ENCODE measurements at regions not wholly inside any gene's neighbourhood (a gene's known extent, or its start where the extent isn't known, plus 50 kb on each side); places are given as distances from the start of the nearest gene placed in this dataset.

DNA sequence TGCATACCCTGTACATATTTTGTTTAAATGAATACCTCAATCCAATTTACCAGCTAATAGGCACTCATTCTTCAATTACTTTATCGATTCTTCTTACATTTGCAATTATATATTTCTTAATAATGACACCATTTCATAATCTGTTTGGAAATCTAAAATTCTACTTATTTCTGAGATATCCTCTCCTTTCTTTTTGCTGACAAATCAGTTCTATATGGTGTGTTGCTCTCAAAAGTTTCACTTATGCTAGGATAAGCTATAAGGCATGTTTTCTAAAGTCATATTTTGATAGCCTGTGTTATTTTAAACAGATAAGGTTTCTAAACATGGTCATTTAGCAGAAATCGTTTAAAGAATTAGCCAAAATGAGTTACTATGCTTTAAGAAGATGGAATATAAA is 140.6 kb upstream of the GJE1 start:
- TF ChIP-seq, protein P1, sequence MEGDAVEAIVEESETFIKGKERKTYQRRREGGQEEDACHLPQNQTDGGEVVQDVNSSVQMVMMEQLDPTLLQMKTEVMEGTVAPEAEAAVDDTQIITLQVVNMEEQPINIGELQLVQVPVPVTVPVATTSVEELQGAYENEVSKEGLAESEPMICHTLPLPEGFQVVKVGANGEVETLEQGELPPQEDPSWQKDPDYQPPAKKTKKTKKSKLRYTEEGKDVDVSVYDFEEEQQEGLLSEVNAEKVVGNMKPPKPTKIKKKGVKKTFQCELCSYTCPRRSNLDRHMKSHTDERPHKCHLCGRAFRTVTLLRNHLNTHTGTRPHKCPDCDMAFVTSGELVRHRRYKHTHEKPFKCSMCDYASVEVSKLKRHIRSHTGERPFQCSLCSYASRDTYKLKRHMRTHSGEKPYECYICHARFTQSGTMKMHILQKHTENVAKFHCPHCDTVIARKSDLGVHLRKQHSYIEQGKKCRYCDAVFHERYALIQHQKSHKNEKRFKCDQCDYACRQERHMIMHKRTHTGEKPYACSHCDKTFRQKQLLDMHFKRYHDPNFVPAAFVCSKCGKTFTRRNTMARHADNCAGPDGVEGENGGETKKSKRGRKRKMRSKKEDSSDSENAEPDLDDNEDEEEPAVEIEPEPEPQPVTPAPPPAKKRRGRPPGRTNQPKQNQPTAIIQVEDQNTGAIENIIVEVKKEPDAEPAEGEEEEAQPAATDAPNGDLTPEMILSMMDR (IDR thresholded peaks at IDR 0.05; ENCODE audit: insufficient read depth, low read length, poor library complexity, severe bottlenecking): no peak
- no peak for TF ChIP-seq EZH2phosphoT487 (conservative IDR thresholded peaks at IDR 0.05; ENCODE audit: low read length)
